Thyroid gland (tissue), 4 donors: ENCODE measurements at regions not wholly inside any gene's neighbourhood (a gene's known extent, or its start where the extent isn't known, plus 50 kb on each side); places are given as distances from the start of the nearest gene placed in this dataset.

Experiments used
- CTCF ChIP-seq, 6 experiments: fragments of 200-600 bp in 3 of 6; fragments of 450-650 bp in 3 of 6; sonication (generic) in 3 of 6; IDR thresholded peaks; one replicate each; pipeline ENCODE4 v1.5.1; 2016 to 2019; ENCODE audit warnings: antibody characterized with exemption in 6 of 6, mild to moderate bottlenecking in 2 of 6, inconsistent platforms in 1 of 6, moderate library complexity in 1 of 6
- POLR2A ChIP-seq, 2 donors: fragments of 450-650 bp; IDR thresholded peaks; one replicate each; pipeline ENCODE4 v1.6.1; 2017; ENCODE audit warnings: antibody characterized with exemption in 2 of 2, mild to moderate bottlenecking in 2 of 2, moderate library complexity in 1 of 2

GRCh38 chr2:163436963-163437362 lies 298.8 kb downstream of the FIGN start:
- TF ChIP-seq CTCF (IDR thresholded peaks at IDR 0.05) = no peak
- no peak for TF ChIP-seq POLR2A (IDR thresholded peaks at IDR 0.05)
